Psoas muscle (tissue), 7 donors: ENCODE measurements at regions not wholly inside any gene's neighbourhood (a gene's known extent, or its start where the extent isn't known, plus 50 kb on each side); places are given as distances from the start of the nearest gene placed in this dataset.
A peak's percentile ranks its signal among the peaks of the same experiment; 100 is the strongest.

ENCODE experiments used
- ATAC-seq, 4 donors: fragments of 200-7000 bp; cut with Tn5 transposase; one replicate each; pipeline ENCODE4 v1.9.1; 2020; ENCODE audit warnings: moderate library complexity in 3 of 4, mild to moderate bottlenecking in 2 of 4
- DNase-seq, 2 donors: peaks; one replicate each; pipeline ENCODE4 v3.0.0-alpha.2; 2020
- H3K27ac ChIP-seq: fragments of 200-600 bp; one replicate; pipeline ENCODE4 v1.8.0; 2022
- H3K27me3 ChIP-seq, 3 donors: fragments of 200-600 bp in 1 of 3; one replicate each; pipeline versions ENCODE4 v1.6.1 to v1.8.0; 2013 to 2022; ENCODE audit warnings: low read length in 2 of 3, mild to moderate bottlenecking in 2 of 3, moderate library complexity in 1 of 3; ENCODE audit not compliant: insufficient read depth in 3 of 3
- H3K36me3 ChIP-seq, 2 donors: fragments of 200-600 bp in 1 of 2; one replicate each; pipeline versions ENCODE4 v1.6.1 to v1.8.0; 2013 to 2022; ENCODE audit warnings: low read depth in 1 of 2, mild to moderate bottlenecking in 1 of 2, moderate library complexity in 1 of 2; ENCODE audit not compliant: insufficient read depth in 1 of 2
- H3K4me1 ChIP-seq: fragments of 200-600 bp; one replicate; pipeline ENCODE4 v1.8.0; 2022
- H3K4me3 ChIP-seq: fragments of 200-600 bp; one replicate; pipeline ENCODE4 v1.8.0; 2022; ENCODE audit warnings: mild to moderate bottlenecking
- H3K9me3 ChIP-seq: fragments of 200-600 bp; one replicate; pipeline ENCODE4 v1.8.0; 2022
- CTCF ChIP-seq: fragments of 200-600 bp; IDR thresholded peaks from one replicate; pipeline ENCODE4 v1.8.0; 2022; ENCODE audit warnings: antibody characterized with exemption
- WGBS, 3 donors: extraction: QIAGEN DNeasy Blood & Tissue Kit; methylation state at CpG; one replicate each; pipeline versions ENCODE4 v1.1.6 to v1.1.7; 2013; 5-methylcytosine and 5-hydroxymethylcytosine counted together
- intact Hi-C, 2 donors: fragments of 100-400 bp; cut with DNase I; formaldehyde crosslinking; loops; one replicate each; pipeline versions ENCODE4 v1.11.0 to v1.14.2; 2022
- donor health status: healthy with polysubstance abuse.
- donor health status: DM: no; HTN: no; CAD: no; lungs with moderate emphysema.
- donor health status: Bipolar disorder and iron deficiency.
- donor health status: healthy.
- donor health status: DM: yes; HTN: yes; CAD: no.
- donor health status: DM: no; HTN: no; CAD: no.
- donor health status: DM: yes; HTN: yes; CAD: no.

- no peak for TF ChIP-seq CTCF
- ATAC-seq (no peak), DNase-seq (no peak)
- Histone ChIP-seq H3K36me3 (no peaks in the 10 kb centered on the region), H3K4me3 (no peak overlapping the region), H3K9me3 (no peaks in the 10 kb centered on the region), H3K4me1 (peaks cover 2% of the 10 kb centered on the region), H3K27me3 (no peaks in the 10 kb centered on the region), H3K27ac (no peak overlapping the region)
- intact Hi-C loops = no loop called here
- WGBS, 3 donors = 82 to 93% (median 87%) methylated on average over 7 of the region's 7 CpGs
Measured at GRCh38 chr12:93094988-93095737, 166.1 kb upstream of the EEA1 start.

- no peak for ATAC-seq
- H3K36me3 ChIP-seq = no peaks in the 10 kb centered on the region
- intact Hi-C loops = no loop called here
- H3K27me3 ChIP-seq = no peaks in the 10 kb centered on the region
- no peak overlapping the region for H3K27ac ChIP-seq
- no peaks in the 10 kb centered on the region for H3K9me3 ChIP-seq
- peaks cover 5% of the 10 kb centered on the region for H3K4me1 ChIP-seq
- H3K4me3 ChIP-seq = no peak overlapping the region
- no peak for TF ChIP-seq CTCF
- DNase-seq = no peak
Measured at GRCh38 chr12:93097417-93097816, 168.3 kb upstream of the EEA1 start.

GRCh38 chr12:93098077-93098476 lies 169.0 kb upstream of the EEA1 start:
- Histone ChIP-seq H3K27me3 (no peaks in the 10 kb centered on the region), H3K9me3 (no peaks in the 10 kb centered on the region), H3K4me3 (no peak overlapping the region), H3K4me1 (peaks cover 5% of the 10 kb centered on the region), H3K36me3 (no peaks in the 10 kb centered on the region), H3K27ac (no peak overlapping the region)
- WGBS, 3 donors = 78 to 85% (median 84%) methylated on average over 2 of the region's 2 CpGs
- peak; percentile 47 for TF ChIP-seq CTCF
- peak in 3 of 4 donors; percentile 40 to 42 (median 40) for ATAC-seq
- intact Hi-C loops = no loop called here
- DNase-seq = peak; percentile 40 to 68

GRCh38 chr12:93099792-93100191 lies 170.7 kb upstream of the EEA1 start:
- H3K9me3 ChIP-seq = no peaks in the 10 kb centered on the region

More at GRCh38 chr12:93099792-93100191, 170.7 kb upstream of the EEA1 start:
- ATAC-seq = no peak
- H3K27ac ChIP-seq = no peak overlapping the region
- H3K36me3 ChIP-seq = no peaks in the 10 kb centered on the region
- H3K27me3 ChIP-seq = no peaks in the 10 kb centered on the region
- DNase-seq = no peak
- H3K4me3 ChIP-seq = no peak overlapping the region
- 84 to 94% (median 91%) methylated on average over 1 of the region's 1 CpG for WGBS, 3 donors
- peaks cover 2% of the 10 kb centered on the region for H3K4me1 ChIP-seq
- intact Hi-C loops = no loop called here
- TF ChIP-seq CTCF = no peak
